SK-N-MC (cell line): ENCODE measurements at regions not wholly inside any gene's neighbourhood (a gene's known extent, or its start where the extent isn't known, plus 50 kb on each side); places are given as distances from the start of the nearest gene placed in this dataset.

Experiments
- EZH2 ChIP-seq: fragments of 200-600 bp; sonication (generic); IDR thresholded peaks from one replicate; pipeline ENCODE4 v1.6.1; 2017; ENCODE audit warnings: antibody characterized with exemption
- FOXP2 ChIP-seq: optimal IDR thresholded peaks from 2 replicates; pipeline ENCODE3; 2011; ENCODE audit warnings: mild to moderate bottlenecking, moderate library complexity; ENCODE audit not compliant: insufficient read depth; ENCODE audit errors: extremely low read length, control extremely low read depth
- POLR2AphosphoS5 ChIP-seq: IDR thresholded peaks from 2 replicates; pipeline ENCODE4 v1.6.1; 2012; ENCODE audit warnings: mild to moderate bottlenecking, low read depth, low read length, borderline replicate concordance

DNA sequence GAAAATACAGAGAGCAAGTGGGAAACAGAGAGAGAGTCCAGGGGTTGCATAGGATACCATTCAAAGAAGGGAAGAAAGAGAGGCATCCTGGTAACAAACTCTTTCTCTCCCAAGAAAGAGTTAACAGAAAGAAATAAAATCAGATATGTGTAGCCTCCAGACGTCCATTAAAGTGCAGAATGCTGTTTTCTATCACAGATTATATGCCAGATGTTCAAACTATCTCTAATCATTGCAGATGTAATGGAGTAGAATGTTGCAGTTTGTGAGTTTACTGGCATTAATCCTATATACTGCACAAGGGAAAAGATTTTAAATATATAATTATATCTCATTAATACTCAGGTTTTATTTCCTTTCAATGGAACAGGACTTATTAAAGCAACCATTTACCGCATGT is 369.4 kb downstream of the ZNF536 start:
- no peak for TF ChIP-seq EZH2
- no peak for TF ChIP-seq POLR2AphosphoS5
- no peak for TF ChIP-seq FOXP2
